HL-60/S4 treated with retinoic acid at 250 ng/mL for 4 days and 3 days (cell line): ENCODE measurements at regions not wholly inside any gene's neighbourhood (a gene's known extent, or its start where the extent isn't known, plus 50 kb on each side); places are given as distances from the start of the nearest gene placed in this dataset.

Source experiments
- in situ Hi-C: fragments of 300-500 bp; cut with MboI; formaldehyde crosslinking; loops from 2 replicates; pipeline ENCODE4 v1.7.0; 2022; ENCODE audit warnings: low sequenced_read_pairs

DNA sequence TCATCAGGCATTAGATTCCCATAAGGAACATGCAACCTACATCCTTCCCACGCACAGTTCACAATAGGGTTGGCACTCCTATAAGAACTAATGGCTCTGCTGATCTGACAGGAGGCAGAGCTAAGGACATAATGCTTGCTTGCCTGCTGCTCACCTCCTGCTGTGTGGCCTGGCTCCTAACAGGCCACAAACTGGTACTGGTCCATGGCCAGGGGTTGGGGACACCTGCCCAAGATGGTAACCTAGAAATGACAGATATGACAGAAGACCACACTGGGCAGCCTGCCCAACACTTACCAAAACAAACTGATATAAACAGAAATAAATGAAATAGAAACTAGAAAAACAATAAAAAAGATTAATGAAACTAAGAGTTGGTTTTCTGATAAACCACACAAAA, 325.6 kb downstream of the SEC23A start:
- in situ Hi-C loops = no loop called here

DNA sequence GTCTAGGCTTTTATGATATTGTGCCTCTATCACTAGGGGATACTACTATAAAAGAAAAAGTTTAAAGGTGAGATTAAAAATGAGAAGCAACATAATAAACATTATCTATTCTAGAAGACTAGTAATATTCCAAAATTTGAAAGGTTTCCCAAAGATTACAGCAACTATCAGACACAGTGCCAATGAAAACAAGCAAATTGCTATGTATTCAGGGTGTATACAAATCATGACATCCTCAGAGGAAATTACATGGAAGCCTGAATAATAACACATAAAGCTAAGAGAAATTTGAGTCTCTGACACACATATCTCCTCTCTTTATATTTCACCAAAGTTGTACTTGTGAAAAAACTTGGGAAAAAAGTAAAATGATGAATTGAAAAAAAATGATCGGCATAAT, 327.0 kb downstream of the SEC23A start:
- in situ Hi-C loops = no loop called here

DNA sequence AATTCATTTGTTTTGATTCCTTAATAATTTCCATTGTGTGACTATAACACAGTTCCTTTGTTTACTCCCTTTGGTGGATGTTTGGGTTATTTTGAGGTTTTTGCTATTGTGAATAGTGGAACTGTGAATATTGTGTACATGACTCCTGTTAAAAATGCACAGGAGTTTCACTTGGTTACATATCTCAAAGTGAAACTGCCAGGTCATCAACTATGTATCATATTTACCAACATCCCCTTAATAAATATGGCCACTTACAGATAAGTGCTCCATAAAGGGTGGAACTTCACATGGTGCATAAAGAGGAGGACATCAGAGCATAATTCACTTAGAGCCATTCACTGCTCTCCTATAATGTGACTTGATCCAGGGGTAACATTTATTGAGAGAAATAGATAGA, 328.9 kb downstream of the SEC23A start:
- in situ Hi-C loops = no loop called here

DNA sequence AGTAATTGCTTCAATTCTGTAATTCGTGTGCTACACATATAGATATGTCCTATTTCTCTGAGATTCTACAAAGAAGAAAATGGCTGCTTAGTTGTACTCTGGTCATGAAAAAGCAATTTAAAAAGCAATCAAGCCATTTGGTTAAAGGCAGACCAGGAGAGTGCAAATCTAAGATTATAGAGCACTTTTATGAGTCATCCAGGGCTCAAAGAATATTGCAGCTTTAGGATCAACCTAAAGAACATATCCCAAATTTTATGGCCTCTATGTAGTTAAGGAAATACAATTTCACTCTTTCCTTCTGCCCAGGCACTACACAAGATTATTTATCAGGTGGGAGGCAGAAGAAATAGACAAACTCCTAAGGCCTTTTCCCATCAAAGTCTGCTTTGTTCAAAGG, 332.8 kb downstream of the SEC23A start:
- in situ Hi-C loops = no loop called here

DNA sequence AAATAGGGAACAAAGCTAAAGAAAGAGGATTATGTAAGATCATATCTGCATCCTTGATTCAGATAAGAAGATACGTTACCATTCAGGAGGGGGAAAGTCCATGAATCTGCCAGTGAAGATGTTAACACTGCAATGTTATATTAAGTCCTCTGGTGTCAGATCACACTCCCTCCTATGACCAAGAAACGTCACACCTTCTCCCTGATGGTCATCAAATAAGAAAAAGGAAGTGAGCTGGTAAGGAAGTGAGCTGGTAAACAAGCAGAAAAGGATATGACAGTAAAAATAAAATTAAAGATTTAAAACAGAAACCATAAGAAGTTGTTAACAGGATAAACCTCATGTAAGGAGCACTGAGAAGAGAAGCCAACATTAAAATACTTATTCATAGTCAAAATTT, 340.2 kb downstream of the SEC23A start:
- in situ Hi-C loops = no loop called here

DNA sequence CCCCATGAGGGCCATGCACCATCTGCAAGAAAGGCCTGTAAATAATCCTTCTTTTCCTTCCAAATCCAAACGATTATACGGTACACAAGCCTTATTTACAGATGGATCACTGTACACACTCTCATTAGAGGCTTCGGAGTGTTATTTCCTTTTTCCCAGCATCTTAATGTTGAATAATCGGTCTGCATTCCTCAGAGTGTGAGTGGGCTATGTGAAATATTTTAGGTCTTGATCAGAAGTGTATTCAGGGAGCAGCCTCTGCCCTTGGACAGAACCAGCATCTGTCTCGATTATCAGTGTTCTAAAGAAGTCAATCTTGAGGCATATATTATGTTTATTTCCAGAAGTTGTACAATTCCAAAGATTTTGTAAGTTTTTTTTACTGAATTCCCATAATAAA, 340.6 kb downstream of the SEC23A start:
- in situ Hi-C loops = no loop called here

DNA sequence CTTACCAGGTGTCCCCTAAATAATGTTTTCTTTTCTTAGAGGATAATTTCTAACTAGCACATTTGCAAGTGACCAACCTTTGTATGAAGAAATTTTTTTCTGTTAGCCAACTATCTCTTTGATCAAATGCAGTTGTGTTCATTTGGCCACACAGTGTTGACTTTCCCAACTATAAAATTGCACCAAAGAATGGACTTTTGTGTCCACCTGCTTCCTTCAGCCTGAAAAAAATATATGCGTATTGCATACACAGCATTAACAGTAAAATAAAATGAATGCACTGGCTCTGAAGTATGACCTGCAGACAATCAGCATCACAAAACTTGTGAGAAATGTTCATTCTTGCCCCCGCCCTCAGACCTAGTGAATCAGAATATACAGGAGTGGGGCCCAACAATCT, 342.0 kb downstream of the SEC23A start:
- in situ Hi-C loops = no loop called here

DNA sequence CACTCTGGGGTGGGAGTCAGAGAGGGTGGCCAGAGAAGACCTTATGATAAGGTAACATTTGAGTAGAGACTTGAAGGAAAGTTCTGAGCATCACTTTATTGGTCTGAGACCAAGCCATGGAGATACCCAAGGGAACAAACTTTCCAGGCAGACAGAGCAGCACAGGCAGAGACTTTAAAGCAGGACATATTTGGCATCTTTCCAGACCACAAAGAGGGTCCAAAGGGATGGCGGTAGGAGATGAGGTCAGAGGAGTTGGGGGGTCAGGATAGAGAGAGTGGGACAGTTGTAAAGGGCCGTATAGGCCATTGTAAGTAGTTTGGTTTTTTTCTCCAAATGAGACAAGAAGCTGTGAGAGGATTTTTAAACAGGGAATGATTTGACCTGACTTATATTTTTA, 344.4 kb downstream of the SEC23A start:
- in situ Hi-C loops = no loop called here

DNA sequence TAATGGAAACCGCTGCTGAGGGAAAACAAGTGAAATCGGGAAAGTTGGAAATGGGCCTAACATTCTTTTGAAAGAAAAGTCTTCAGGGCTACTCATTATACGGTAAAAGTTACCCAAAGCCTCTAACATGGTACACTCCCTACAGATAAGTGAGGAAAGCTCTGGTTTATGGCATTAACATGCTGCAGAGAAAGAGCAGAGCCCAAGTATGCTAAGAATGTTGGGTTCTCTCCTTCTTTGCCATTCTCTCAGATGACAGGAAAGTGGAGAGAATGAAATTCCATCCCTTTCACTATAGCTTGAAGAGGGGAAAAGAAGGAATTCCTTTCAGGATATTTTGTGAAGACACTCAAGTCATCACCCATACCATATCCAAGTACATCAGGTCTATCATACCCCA, 348.0 kb downstream of the SEC23A start:
- in situ Hi-C loops = no loop called here

DNA sequence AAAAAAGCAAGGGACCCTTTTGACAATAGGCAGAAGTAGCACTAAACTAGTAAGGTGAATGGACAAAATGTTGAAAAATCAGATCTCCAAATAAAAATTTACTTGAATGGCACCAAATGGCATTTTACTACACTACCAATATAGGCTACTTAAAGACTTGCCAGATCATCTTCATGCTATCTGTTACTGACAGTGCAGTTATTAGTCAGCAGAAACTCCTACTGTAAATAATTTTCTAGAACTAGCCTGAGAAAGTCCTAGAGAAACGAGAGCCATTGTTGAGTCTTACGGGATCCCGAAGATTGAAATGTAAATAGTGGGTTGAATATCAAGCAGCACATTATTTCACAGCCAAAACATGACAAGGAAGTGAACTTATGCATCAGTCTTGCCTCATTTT, 350.3 kb downstream of the SEC23A start:
- in situ Hi-C loops = no loop called here

DNA sequence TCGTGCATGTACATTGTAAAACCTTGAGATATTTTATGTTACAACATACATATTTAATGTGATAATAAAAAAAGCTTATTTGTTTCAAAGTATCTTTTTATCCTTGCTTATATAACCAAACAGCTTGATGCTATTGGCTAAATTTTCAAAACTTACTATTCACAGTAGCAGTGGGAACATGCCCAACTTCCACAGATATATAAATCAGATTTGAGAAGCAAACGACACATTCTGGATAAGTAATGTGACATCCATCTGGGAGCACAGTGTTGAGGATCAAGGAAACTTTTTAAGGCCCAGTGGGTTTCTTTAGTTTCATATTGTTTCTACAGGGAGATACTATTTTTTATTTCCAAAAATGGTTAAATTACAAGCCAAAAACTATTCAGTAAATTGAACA, 350.7 kb downstream of the SEC23A start:
- in situ Hi-C loops = no loop called here

DNA sequence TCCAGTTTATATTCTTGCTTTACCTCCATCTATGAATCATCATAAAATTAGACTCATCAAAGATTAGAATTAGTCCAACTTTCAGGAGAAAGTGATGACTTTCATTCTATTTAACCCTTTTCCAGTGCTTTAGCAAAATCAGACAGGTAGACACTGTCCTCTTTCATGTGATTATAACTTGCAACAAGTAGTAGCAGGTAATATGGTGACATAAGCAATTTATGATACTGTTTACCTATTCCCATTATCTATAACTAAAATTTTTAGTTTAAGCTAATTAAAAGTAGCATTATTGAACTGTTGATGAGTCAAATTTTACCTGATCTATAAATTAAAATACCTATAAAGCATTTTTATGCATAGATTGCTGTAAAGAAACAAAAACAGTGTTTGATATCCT, 351.6 kb downstream of the SEC23A start:
- in situ Hi-C loops = no loop called here

DNA sequence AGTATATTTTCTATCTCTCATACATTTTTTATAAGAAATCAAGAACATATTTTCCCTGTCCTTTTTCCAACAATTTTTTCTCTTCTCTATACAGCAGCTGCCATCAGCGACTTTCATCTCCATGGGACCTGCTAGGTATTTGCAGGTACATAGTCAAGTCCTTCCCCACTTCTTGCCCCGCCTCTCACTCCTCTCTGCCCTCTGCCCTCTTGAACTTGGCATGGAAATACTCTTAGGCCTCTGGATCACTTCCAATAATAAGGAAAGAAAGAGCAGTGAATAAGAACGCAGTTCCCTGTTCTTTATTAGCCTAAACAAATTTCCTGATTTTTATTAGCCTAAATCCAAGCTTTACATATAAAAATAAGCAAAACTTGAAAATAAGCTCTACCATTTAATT, 353.1 kb downstream of the SEC23A start:
- in situ Hi-C loops = no loop called here

DNA sequence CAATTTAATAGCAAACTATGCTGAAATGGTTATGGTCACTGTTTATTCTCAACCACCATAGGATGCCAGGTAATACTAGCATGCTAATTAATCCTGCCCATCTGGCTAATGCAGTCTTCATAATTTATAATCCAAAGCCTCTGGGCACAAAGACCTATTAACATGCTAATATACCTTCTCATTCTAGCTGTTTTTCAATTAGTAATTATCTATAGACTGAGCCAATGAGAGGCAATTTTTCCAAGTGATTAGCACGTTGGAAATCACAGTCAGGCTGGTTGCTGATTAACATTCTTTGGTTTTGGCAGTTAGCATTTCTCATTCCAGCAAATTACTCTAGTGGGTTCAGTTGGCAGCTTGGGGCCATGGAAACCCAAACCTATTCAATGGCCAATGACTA, 357.2 kb downstream of the SEC23A start:
- in situ Hi-C loops = no loop called here

DNA sequence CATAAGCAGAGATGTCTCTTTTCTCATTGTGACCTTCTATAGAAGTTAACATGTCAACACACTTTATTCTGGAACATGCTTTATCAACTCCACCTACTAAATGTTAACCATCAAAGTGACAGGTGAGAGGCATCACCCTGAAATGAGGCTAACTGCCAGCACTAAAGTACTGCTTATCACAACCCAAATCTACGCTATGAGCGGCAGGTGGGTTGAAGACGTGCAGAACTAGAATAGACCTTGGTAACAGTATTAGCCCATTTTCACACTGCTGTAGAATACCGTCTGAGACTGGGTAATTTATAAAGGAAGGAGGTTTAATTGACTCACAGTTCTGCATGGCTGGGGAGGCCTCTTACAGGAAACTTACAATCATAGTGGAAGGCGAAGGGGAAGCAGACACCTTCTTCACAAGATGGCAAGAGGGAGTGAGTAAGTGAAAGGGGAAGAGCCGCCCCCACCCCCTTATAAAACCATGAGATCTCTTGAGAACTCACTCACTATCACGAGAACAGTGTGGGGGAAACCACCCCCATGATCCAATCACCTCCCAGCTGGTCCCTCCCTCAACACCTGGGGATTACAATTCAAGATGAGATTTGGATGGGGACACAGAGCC, 359.0 kb downstream of the SEC23A start:
- in situ Hi-C loops = no loop called here

DNA sequence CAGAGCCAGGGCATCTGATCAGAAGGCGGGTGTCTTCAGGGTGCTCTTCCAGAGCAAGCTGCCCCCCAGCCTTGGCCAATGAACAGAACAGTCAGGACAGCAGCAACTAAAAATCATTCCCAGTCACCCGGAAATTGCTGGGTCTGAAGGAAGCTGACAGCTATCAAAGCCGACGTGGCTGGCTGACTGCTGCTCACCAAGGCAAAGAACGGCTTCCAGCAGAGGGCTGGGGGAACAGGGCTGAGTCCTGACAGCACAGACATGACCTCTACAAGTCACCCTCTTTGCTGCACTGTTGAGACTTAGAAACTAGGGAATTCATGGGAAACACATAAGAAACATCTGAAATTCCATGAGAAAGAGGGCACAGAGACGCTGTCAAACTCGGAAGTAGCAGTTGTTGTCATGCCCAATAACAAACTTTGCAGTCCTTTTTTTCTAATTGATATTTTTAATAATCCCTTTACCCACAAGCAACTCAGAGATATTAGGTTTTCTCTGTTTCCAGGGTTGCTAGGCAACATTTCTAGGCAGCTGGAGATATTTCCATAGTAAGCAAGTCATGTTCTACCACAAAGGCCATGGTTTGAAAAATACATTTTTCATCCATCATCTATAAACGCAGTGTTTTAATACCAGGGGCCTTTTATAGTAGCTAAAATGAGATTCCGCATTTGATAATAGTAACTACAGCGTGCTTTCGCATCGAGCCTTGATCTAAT, 365.2 kb downstream of the SEC23A start:
- in situ Hi-C loops = no loop called here

DNA sequence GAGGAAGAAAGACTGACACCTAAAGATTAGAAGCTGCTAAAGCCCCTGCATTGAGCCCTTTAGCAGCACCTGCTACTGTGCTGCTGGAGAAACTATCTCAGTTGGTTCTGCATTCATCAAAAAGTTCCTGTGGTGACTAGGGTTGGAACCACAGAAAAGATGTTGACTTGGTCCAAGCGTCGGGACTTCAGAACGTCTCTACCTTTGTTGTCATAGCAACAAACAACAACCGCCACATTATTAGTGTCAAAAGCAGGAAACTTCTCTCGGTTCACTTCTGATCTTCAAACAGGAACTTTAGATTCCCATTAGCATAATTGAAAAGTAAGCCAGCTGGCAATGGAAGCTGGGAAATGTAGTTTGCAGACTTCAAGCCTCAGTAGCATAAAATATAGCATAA, 368.0 kb downstream of the SEC23A start:
- in situ Hi-C loops = no loop called here

DNA sequence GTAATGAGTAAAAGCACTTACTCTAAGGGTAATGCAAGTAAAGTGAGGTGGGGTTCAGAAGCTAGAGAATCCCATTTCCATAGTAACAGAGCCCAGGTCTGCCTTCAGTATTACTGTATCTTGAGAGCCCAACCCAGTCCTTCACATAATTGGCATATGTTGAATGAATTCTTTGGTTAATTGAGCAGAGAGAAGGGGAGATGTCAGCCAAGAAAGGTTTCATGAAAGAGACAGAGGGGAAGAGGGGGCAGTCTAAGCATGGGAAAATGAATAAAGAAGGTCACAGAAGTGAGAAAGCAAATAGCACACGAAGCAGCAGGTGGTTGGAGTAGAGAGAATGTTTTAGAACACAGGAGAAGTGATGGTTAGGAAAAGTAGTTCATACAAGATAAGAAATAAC, 371.1 kb downstream of the SEC23A start:
- in situ Hi-C loops = no loop called here

DNA sequence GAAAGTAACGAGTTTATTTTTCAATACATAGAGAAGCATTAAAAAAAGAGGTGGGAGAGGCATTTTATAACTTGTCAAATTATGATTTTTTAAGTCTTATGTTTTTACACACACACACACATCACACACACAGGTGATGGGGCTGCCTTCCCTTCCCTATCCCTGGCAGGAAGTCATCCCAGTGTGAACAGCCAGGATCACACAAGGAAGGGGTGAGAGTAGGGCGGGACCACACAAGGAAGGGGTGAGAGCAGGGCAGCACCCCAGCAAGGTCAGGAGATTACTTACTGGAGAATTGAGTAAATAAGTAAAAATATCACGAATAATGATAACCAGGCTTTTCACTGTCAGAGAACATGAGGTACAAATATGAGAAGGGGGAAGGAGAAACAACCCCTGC, 372.6 kb downstream of the SEC23A start:
- in situ Hi-C loops = no loop called here

DNA sequence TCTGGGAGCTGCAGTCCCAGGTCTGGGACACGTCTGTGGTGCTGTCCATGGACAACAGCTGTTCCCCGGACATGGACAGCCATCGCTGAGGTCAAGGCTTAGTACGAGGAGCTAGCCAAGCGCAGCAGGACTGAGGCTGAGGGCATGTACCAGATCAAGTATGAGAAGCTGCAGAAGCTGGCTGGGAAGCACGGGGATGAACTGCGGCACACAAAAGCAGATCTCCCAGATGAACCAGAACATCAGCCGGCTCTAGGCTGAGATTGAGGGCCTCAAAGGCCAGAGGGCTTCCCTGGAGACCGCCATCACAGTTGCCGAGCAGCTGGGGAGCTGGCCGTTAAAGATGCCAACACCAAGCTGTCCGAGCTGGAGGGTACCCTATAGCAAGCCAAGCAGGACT, 375.3 kb downstream of the SEC23A start:
- in situ Hi-C loops = loop anchor here (10.0 kb wide), 1 partner anchor 147 kb away; no protein-coding TSS in a partner anchor

DNA sequence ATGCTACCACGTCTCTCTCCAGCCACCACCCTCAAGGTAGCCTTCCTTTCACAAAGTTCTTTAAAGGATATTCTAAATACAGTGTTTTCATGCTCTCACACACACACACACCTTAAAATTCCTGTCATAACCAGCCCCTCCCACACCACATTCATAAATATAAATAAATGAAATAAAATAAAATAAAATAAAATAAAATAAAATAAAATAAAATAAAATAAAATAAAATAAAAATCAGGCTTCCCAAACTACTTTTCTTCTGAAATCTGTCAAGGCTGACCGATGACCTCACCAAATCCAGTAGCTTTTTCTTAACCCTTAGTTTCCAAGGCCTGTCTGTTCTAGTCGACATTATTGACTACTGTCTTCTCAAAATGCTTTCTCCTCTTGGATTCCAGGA, 378.4 kb downstream of the SEC23A start:
- in situ Hi-C loops = loop anchor here (10.0 kb wide), 1 partner anchor 150 kb away; no protein-coding TSS in a partner anchor

DNA sequence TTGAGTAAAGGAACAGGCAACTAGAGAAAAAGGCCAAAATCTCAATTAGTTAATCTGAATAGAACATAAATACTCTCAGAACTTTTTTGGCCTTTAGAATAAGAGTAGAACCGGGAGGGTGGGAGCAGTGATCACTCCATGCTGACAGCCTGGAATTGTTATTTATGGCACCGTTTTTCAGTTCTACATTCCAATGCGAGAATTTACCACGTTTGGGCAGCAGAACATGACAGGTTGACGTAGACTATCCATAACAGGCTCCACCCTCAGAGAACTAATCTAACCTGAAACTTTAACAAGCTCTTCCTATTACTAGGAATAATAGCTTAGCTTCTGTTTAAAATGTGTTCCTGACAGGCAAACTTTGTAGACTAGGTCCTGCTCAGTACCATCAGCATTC, 379.1 kb downstream of the SEC23A start:
- in situ Hi-C loops = loop anchor here (10.0 kb wide), 1 partner anchor 151 kb away; no protein-coding TSS in a partner anchor

DNA sequence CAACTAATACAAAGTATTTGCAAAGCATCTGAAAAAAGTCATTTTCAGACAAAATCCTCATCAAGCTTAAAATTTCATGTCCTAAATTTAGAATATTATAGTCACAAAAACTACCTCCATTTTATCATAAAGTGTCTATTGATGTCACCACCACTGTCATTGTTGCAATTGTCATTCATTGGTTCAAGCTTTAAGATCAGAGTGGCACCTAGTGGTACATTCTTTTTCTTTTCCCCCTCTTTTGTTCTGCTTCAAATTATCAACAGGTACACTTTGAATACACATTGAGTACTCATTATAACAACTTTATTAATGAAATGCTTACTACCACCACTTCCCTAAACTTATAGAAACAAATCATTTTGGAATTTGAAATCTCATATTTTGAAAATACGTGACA, 379.8 kb downstream of the SEC23A start:
- in situ Hi-C loops = loop anchor here (10.0 kb wide), 1 partner anchor 152 kb away; no protein-coding TSS in a partner anchor
